HG03439 (cell line): ENCODE measurements at regions not wholly inside any gene's neighbourhood (a gene's known extent, or its start where the extent isn't known, plus 50 kb on each side); places are given as distances from the start of the nearest gene placed in this dataset.
"Not testable (repeated sequence)": the region's sequence is repeated elsewhere in the genome, so short reads cannot be mapped to it uniquely, and the experiment has no call there.

ENCODE experiments used
- ATAC-seq: cut with Tn5 transposase; IDR thresholded peaks from one replicate; pipeline ENCODE4 v1.9.1; 2021; ENCODE audit warnings: mild to moderate bottlenecking, moderate library complexity; ENCODE audit not compliant: unreplicated experiment

GRCh38 chr3:98702166-98702565 lies 61.0 kb upstream of the ST3GAL6 start:
- ATAC-seq = no peak

GRCh38 chr3:98705212-98705611 lies 57.9 kb upstream of the ST3GAL6 start:
- no peak for ATAC-seq

GRCh38 chr3:98705694-98706093 lies 57.4 kb upstream of the ST3GAL6 start:
- no peak for ATAC-seq

- not testable (repeated sequence) for ATAC-seq
Observed at GRCh38 chr3:98708681-98709080, 54.5 kb upstream of the ST3GAL6 start.

- no peak for ATAC-seq
Observed at GRCh38 chr3:98709441-98709840, 53.7 kb upstream of the ST3GAL6 start.

- ATAC-seq = no peak
Observed at GRCh38 chr3:98710067-98710659, 53.0 kb upstream of the ST3GAL6 start.

- ATAC-seq = no peak
Observed at GRCh38 chr3:98711426-98711825, 51.7 kb upstream of the ST3GAL6 start.

GRCh38 chr3:98712726-98713125 lies 50.4 kb upstream of the ST3GAL6 start:
- ATAC-seq = no peak

- ATAC-seq = not testable (repeated sequence)
Observed at GRCh38 chr3:98713332-98713731, 49.8 kb upstream of the ST3GAL6 start.
